OCI-LY3 (cell line): ENCODE measurements at regions not wholly inside any gene's neighbourhood (a gene's known extent, or its start where the extent isn't known, plus 50 kb on each side); places are given as distances from the start of the nearest gene placed in this dataset.

Source experiments
- CTCF ChIP-seq: fragments of 200-600, 300-600 bp; sonication (generic); IDR thresholded peaks from 2 replicates; pipeline ENCODE4 v1.5.1; 2014; ENCODE audit warnings: antibody characterized with exemption, low read length, low read depth
- EZH2phosphoT487 ChIP-seq: fragments of 200-600 bp; shearing (Covaris generic); IDR thresholded peaks from 2 replicates; pipeline ENCODE4 v1.6.1; 2018; ENCODE audit warnings: antibody characterized with exemption, mixed run types, low read depth

- no peak for TF ChIP-seq CTCF
- TF ChIP-seq EZH2phosphoT487: no peak
Measured at GRCh38 chr2:38215522-38215921, 139.6 kb upstream of the CYP1B1 start.
